ENCODE measurements at regions not wholly inside any gene's neighbourhood (a gene's known extent, or its start where the extent isn't known, plus 50 kb on each side); places are given as distances from the start of the nearest gene placed in this dataset.

DNA sequence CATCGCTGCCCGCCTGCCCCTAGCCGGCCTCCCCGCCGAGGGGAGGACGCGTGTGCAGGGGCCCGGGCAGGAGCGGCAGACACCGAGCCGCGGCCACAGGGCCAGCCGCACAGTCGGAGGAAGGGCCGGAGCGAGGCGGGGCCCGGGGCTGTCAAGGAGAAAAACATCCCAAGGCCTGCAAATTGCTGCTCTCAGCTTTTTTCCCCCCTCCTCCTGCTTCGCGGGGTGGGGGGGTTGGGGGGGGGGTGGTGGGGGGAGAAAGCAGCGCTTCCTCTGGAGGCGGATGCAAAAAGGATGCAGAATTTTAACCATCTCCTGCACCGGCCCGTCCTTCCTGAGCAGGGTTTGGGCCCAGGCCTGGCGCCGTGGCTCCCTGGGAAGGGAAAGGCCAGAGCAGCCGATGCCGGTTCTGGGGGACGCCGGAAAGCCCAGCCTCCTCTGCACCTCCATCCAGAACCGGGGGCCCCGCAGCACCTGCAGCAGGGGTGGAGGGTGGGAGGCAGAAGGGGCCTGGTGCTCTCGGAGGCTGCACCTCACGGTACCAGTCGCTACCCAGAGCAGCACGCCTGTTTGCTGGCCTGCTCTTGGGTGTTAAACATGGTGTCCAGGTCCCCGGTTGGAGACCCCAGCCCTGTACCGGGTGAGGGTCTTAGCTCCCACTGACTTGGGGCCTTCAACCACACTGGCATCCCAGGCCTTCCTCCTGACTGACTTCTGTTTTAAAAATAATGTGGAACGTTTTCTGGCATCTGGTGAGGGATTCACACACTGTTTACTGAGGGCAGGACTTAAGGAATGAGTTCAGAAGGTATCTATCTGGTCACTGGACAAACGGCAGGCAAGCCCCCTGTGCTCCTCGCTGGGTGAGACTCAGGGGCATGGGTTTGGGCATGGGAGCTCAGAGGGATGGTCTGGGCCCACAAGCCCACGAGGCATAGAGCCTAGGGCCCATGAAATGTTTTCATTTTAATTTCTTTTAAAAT, 77.4 kb upstream of the WNT7B start:
- peak overlapping the region; percentile 78 for H3K4me3 ChIP-seq (ENCODE audit: low read length in 2 of 2)
- H3K9me3 ChIP-seq (ENCODE audit: control insufficient read depth in 2 of 2, low read length in 2 of 2): no peaks in the 10 kb centered on the region
- peak overlapping the region; percentile 95 to 98 for H3K27ac ChIP-seq (ENCODE audit: low read depth in 2 of 2, low read length in 2 of 2)
- no peaks in the 10 kb centered on the region for H3K27me3 ChIP-seq (ENCODE audit: control insufficient read depth in 2 of 2, insufficient read depth in 2 of 2, low read length in 2 of 2)
- H3K4me1 ChIP-seq (ENCODE audit: control insufficient read depth in 2 of 2, insufficient read depth in 2 of 2, low read length in 2 of 2): peaks cover 54 to 60% of the 10 kb centered on the region in 2 donors
- H3K36me3 ChIP-seq (ENCODE audit: control insufficient read depth in 2 of 2, insufficient read depth in 2 of 2, low read length in 2 of 2): peaks cover 3 to 12% of the 10 kb centered on the region in 2 donors
- H3K9ac ChIP-seq (ENCODE audit: low read depth in 1 of 2, low read length in 2 of 2): peak overlapping the region; percentile 84 to 89

DNA sequence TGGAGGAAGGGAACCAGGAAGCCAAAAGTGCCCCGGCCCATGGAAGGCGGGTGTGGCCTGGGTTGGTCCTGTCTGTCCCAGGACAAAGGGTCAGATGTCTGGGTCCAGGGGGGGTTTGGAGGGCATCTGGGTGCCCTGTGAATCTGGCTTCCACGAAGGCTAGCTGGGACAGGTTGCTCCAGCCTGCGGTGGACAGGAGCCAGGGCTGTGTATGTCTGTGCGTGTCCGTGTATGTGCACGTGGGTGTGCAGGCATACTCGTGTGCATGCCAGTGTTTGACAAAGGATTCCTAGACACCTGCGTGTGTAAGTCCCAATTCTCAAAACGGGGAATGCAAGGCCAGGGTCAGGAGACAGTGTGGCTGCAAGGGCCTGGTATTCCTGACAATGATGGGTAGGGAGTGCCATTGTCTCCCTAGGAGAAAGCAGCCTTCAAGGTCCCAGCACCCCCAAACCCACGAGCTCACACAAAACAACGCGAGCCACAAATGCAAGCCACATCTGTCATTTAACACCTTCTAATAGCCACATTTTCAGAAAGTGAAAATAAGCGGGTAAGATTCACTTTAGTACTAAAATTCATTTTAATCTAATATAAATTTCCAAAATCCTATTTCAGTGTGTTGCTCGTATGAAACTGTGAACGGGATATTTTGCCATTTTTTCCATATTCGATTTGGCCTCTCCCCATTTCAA, 78.4 kb upstream of the WNT7B start:
- no peaks in the 10 kb centered on the region for H3K27me3 ChIP-seq (ENCODE audit: control insufficient read depth in 2 of 2, insufficient read depth in 2 of 2, low read length in 2 of 2)
- no peaks in the 10 kb centered on the region for H3K9me3 ChIP-seq (ENCODE audit: control insufficient read depth in 2 of 2, low read length in 2 of 2)
- H3K4me3 ChIP-seq (ENCODE audit: low read length in 2 of 2): peak overlapping the region; percentile 78
- H3K9ac ChIP-seq (ENCODE audit: low read depth in 1 of 2, low read length in 2 of 2): peak overlapping the region in 1 of 2 donors; percentile 83
- peaks cover 0 to 8% of the 10 kb centered on the region in 2 donors for H3K36me3 ChIP-seq (ENCODE audit: control insufficient read depth in 2 of 2, insufficient read depth in 2 of 2, low read length in 2 of 2)
- peaks cover 54 to 56% of the 10 kb centered on the region in 2 donors for H3K4me1 ChIP-seq (ENCODE audit: control insufficient read depth in 2 of 2, insufficient read depth in 2 of 2, low read length in 2 of 2)
- H3K27ac ChIP-seq (ENCODE audit: low read depth in 2 of 2, low read length in 2 of 2): peak overlapping the region; percentile 95 to 98

DNA sequence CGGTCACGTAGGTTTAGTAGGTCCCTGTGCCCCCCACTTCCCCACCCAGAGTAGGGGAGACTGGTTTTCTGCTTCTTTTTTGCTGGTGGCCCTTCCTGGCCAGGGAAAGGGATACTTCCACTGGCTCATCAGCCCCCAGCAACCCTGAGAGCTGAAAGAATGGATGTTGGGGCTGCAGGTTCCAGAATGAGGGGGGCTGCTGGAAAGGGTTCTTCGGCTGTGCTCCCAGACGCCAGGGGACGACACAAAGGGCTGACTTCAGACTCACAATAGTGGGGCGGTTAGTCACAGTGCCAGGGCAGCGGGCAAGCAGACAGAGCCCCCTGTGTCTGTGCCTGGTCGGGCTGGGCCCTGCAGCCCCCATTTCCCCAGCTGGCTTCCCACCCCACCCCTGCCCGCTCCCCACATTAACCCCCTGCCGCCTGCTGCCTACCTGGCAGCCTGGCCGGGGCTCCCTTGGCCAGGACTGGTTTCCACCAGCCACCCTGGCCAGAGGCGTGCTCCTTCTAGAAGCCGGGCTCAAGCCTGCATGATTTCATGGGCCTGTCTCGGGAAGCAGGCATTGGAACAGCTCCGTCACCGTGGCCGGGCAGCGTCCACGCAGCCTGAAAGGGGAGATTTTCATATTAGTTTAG, 79.1 kb upstream of the WNT7B start:
- H3K27ac ChIP-seq (ENCODE audit: low read depth in 2 of 2, low read length in 2 of 2): peak overlapping the region; percentile 95 to 98
- peaks cover 0 to 5% of the 10 kb centered on the region in 2 donors for H3K36me3 ChIP-seq (ENCODE audit: control insufficient read depth in 2 of 2, insufficient read depth in 2 of 2, low read length in 2 of 2)
- no peaks in the 10 kb centered on the region for H3K27me3 ChIP-seq (ENCODE audit: control insufficient read depth in 2 of 2, insufficient read depth in 2 of 2, low read length in 2 of 2)
- peak overlapping the region; percentile 28 to 83 for H3K9ac ChIP-seq (ENCODE audit: low read depth in 1 of 2, low read length in 2 of 2)
- H3K9me3 ChIP-seq (ENCODE audit: control insufficient read depth in 2 of 2, low read length in 2 of 2): no peaks in the 10 kb centered on the region
- H3K4me3 ChIP-seq (ENCODE audit: low read length in 2 of 2): peak overlapping the region; percentile 48 to 78
- H3K4me1 ChIP-seq (ENCODE audit: control insufficient read depth in 2 of 2, insufficient read depth in 2 of 2, low read length in 2 of 2): peaks cover 51 to 54% of the 10 kb centered on the region in 2 donors

DNA sequence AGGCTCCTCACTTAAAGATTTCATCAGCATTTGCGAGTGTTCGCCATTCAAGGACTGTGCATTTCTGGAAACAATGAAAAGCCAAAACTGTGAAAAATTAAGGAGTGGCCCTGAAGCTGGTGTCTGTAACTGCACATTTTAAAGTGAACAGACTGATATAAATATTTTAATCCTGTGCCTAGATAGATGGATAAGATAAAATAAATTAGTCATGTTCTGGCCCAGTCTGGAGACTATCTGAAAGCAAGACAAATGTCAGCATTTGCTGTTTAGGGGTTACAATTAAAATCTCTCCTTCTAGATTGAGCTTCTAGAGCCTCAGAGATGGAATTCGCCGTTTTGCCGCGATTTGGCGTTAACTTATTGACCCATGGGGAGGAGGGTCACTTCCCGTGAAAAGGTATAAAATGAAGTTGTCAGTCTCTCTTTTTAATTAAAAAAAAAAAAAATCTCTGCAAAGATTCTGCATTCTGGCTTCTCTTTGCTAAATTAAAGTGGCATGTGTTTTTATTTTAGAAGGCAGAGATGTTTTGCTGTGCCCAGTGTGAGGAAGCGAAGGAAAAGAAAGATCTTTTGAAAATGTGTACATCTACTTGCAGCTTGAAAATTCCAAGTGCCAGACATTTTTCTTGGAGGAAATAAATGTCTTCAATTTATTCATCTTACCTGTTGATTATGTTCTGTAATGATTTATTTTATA, 79.7 kb upstream of the WNT7B start:
- H3K27ac ChIP-seq (ENCODE audit: low read depth in 2 of 2, low read length in 2 of 2): peak overlapping the region; percentile 95 to 98
- peak overlapping the region in 1 of 2 donors; percentile 48 for H3K4me3 ChIP-seq (ENCODE audit: low read length in 2 of 2)
- H3K36me3 ChIP-seq (ENCODE audit: control insufficient read depth in 2 of 2, insufficient read depth in 2 of 2, low read length in 2 of 2): peaks cover 0 to 5% of the 10 kb centered on the region in 2 donors
- H3K9me3 ChIP-seq (ENCODE audit: control insufficient read depth in 2 of 2, low read length in 2 of 2): no peaks in the 10 kb centered on the region
- peak overlapping the region; percentile 20 to 83 for H3K9ac ChIP-seq (ENCODE audit: low read depth in 1 of 2, low read length in 2 of 2)
- no peaks in the 10 kb centered on the region for H3K27me3 ChIP-seq (ENCODE audit: control insufficient read depth in 2 of 2, insufficient read depth in 2 of 2, low read length in 2 of 2)
- H3K4me1 ChIP-seq (ENCODE audit: control insufficient read depth in 2 of 2, insufficient read depth in 2 of 2, low read length in 2 of 2): peaks cover 45 to 48% of the 10 kb centered on the region in 2 donors

DNA sequence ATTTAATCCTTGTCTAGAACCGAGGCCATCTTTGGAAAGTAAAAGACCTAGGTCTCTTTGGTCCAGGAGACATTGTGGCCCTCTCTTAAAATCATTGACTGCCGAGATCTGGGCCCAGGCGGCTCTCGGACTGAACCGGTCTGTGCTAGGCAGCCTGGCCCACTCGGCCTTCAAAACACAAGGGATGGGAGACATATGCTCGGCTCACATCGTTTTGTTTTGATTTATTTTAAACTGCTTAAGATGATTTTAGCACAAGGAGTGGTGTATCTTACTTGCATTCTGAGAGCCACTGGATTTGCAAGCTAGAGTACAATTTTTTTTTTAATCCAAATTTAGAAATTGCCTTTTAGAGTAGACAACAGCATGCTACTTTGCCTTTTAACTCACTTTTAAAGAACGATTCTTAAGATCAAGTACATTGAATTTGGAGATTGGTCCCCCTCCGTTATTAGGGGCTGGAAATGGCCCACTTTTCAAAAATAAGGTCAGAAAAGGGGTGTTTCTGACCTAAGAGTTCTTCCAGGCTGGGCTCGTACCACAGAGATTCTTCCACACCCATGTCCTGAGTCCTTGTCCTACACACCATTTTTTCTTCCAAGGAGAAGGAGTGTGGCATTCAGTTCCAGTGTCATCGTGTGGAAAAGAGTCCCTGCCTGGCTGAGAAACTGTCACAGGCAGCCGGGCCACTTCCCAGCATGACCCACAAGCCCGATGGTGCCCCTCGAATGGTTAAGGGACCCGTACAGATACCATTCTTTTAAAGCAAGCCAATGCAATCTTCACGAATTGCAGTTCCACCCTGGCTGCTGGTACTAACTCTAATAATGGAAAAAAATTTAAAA, 80.5 kb upstream of the WNT7B start:
- peak overlapping the region; percentile 95 to 98 for H3K27ac ChIP-seq (ENCODE audit: low read depth in 2 of 2, low read length in 2 of 2)
- H3K27me3 ChIP-seq (ENCODE audit: control insufficient read depth in 2 of 2, insufficient read depth in 2 of 2, low read length in 2 of 2): no peaks in the 10 kb centered on the region
- H3K4me1 ChIP-seq (ENCODE audit: control insufficient read depth in 2 of 2, insufficient read depth in 2 of 2, low read length in 2 of 2): peaks cover 38 to 40% of the 10 kb centered on the region in 2 donors
- H3K9me3 ChIP-seq (ENCODE audit: control insufficient read depth in 2 of 2, low read length in 2 of 2): no peaks in the 10 kb centered on the region
- peaks cover 0 to 5% of the 10 kb centered on the region in 2 donors for H3K36me3 ChIP-seq (ENCODE audit: control insufficient read depth in 2 of 2, insufficient read depth in 2 of 2, low read length in 2 of 2)
- H3K4me3 ChIP-seq (ENCODE audit: low read length in 2 of 2): peak overlapping the region; percentile 28 to 29
- peak overlapping the region; percentile 57 to 73 for H3K9ac ChIP-seq (ENCODE audit: low read depth in 1 of 2, low read length in 2 of 2)

DNA sequence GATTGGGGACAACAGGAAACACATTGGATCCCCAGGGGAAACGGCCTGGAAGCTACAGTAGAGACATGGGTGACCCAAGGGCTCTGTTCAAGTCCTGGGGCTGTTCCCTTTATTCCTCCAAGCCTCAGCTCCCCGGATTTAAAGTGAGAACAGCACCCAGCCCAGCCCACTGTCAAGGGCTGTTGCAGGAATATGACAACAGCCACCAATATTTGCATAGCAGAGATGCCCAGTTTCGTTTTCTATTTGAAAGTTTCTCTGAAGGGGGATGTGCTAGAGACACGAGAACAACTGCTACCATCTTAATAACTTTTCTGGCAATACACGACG, 81.1 kb upstream of the WNT7B start:
- H3K27ac ChIP-seq (ENCODE audit: low read depth in 2 of 2, low read length in 2 of 2): peak overlapping the region; percentile 95 to 98
- H3K9ac ChIP-seq (ENCODE audit: low read depth in 1 of 2, low read length in 2 of 2): peak overlapping the region; percentile 57 to 73
- H3K36me3 ChIP-seq (ENCODE audit: control insufficient read depth in 2 of 2, insufficient read depth in 2 of 2, low read length in 2 of 2): peaks cover 0 to 5% of the 10 kb centered on the region in 2 donors
- no peaks in the 10 kb centered on the region for H3K9me3 ChIP-seq (ENCODE audit: control insufficient read depth in 2 of 2, low read length in 2 of 2)
- peak overlapping the region; percentile 28 to 29 for H3K4me3 ChIP-seq (ENCODE audit: low read length in 2 of 2)
- H3K4me1 ChIP-seq (ENCODE audit: control insufficient read depth in 2 of 2, insufficient read depth in 2 of 2, low read length in 2 of 2): peaks cover 35 to 37% of the 10 kb centered on the region in 2 donors
- no peaks in the 10 kb centered on the region for H3K27me3 ChIP-seq (ENCODE audit: control insufficient read depth in 2 of 2, insufficient read depth in 2 of 2, low read length in 2 of 2)

DNA sequence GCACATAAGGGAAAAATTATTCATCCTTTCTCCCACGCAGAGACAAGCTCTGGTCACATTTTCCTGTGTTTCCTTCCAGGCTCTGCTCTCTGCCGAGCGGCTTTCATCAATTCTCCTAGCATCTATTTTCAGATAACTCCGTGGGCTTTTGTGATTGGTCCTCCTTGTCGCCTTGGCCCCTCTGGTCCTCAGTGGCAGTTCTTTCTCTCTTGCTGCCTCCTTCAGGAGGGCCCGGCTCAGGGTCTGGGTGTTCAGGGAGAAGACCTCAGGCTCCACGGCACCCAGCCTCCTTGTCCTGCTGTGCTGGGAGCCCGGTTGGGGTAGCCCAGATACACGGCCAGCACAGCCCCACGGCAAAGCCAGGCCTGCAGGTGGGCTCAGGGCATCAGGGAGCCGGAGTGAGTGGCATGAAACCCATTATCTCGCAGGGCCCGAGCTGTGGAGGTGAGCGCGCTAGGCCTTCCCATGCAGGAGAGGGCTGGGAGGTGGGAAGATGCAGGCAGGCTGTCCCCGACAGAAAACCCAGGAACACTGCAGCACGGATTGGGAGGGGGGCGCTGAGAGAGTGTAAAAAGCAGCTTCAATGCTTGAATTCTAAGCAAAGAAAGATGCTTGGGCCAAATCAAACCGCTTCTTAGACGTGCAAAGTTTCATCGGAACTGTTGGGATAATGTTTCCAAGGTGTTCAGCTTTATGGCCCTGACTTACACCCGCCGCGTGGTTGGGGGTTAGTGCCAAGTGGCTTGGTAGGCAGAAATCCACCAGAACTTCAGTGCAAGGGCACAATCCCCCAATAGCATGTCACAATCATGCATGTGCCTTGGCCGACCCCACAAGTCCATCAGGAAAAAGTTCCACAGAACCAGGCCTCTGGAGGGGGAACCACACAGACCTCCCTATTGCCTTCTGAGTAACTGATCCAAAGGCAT, 81.9 kb upstream of the WNT7B start:
- H3K4me1 ChIP-seq (ENCODE audit: control insufficient read depth in 2 of 2, insufficient read depth in 2 of 2, low read length in 2 of 2): peaks cover 36% of the 10 kb centered on the region in 2 donors
- H3K4me3 ChIP-seq (ENCODE audit: low read length in 2 of 2): peak overlapping the region in 1 of 2 donors; percentile 29
- H3K27ac ChIP-seq (ENCODE audit: low read depth in 2 of 2, low read length in 2 of 2): peak overlapping the region; percentile 63 to 98
- no peaks in the 10 kb centered on the region for H3K27me3 ChIP-seq (ENCODE audit: control insufficient read depth in 2 of 2, insufficient read depth in 2 of 2, low read length in 2 of 2)
- H3K36me3 ChIP-seq (ENCODE audit: control insufficient read depth in 2 of 2, insufficient read depth in 2 of 2, low read length in 2 of 2): peaks cover 0 to 5% of the 10 kb centered on the region in 2 donors
- no peaks in the 10 kb centered on the region for H3K9me3 ChIP-seq (ENCODE audit: control insufficient read depth in 2 of 2, low read length in 2 of 2)
- H3K9ac ChIP-seq (ENCODE audit: low read depth in 1 of 2, low read length in 2 of 2): peak overlapping the region; percentile 15 to 57

DNA sequence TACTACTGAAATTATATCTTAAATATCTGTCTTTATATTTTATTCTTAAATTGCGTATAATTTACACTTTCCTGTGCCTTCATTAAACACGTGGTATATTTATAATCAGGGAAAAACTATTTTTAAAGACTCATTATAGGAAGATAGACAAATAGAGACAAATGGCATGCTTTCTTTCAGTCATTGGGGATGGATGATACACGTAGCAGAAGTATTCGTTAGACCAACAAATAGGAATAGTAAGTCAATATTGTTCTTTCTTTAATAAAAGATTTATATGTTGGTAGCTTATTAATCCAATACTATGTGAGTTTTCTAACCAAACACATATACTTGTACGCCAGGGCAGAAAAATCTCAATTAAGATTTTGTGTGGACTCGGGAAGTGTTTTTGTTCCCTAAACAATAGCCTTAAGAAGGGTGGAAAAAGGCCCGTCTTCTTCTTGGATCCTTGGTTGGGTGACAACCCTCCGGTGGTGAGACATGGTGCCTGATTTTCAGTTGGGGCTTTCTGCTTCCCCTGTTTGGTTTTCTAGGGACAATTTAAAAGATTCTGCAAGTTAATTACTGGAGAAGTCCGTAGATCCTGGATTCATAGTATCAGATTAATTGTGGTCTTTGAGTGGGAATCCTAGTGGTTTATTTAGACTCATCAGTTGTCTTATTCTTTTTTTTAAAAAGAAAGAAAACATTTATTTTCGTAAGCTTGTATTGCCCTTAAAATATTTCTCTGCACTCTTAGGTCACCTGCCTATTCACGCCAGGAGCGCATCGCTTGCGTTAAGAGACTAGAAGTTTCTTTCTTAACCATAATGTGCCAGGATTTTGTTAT, 83.5 kb upstream of the WNT7B start:
- H3K4me3 ChIP-seq (ENCODE audit: low read length in 2 of 2): no peak overlapping the region
- no peak overlapping the region for H3K9ac ChIP-seq (ENCODE audit: low read depth in 1 of 2, low read length in 2 of 2)
- no peaks in the 10 kb centered on the region for H3K27me3 ChIP-seq (ENCODE audit: control insufficient read depth in 2 of 2, insufficient read depth in 2 of 2, low read length in 2 of 2)
- H3K4me1 ChIP-seq (ENCODE audit: control insufficient read depth in 2 of 2, insufficient read depth in 2 of 2, low read length in 2 of 2): peaks cover 31 to 38% of the 10 kb centered on the region in 2 donors
- H3K36me3 ChIP-seq (ENCODE audit: control insufficient read depth in 2 of 2, insufficient read depth in 2 of 2, low read length in 2 of 2): peaks cover 0 to 5% of the 10 kb centered on the region in 2 donors
- H3K27ac ChIP-seq (ENCODE audit: low read depth in 2 of 2, low read length in 2 of 2): peak overlapping the region in 1 of 2 donors; percentile 44
- H3K9me3 ChIP-seq (ENCODE audit: control insufficient read depth in 2 of 2, low read length in 2 of 2): no peaks in the 10 kb centered on the region

All from mucosa of rectum (tissue), 2 donors.